HPDE6-E6E7 (cell line): ENCODE measurements at regions not wholly inside any gene's neighbourhood (a gene's known extent, or its start where the extent isn't known, plus 50 kb on each side); places are given as distances from the start of the nearest gene placed in this dataset.
A peak's percentile ranks its signal among the peaks of the same experiment; 100 is the strongest.

ENCODE experiments used
- DNase-seq: peaks from one replicate; pipeline ENCODE4 v3.0.0; 2011; ENCODE audit warnings: missing footprints; ENCODE audit errors: extremely low spot score

- no peak for DNase-seq
Observed at GRCh38 chr2:105596411-105596921, 148.2 kb upstream of the NCK2 start.

GRCh38 chr2:105595536-105595935, 149.2 kb upstream of the NCK2 start:
- DNase-seq = peak; percentile 57

GRCh38 chr2:105593221-105593967, 151.3 kb upstream of the NCK2 start:
- DNase-seq = peak; percentile 26

- no peak for DNase-seq
Observed at GRCh38 chr2:105592288-105592687, 152.4 kb upstream of the NCK2 start.

GRCh38 chr2:105590780-105591660, 153.7 kb upstream of the NCK2 start:
- no peak for DNase-seq

- DNase-seq = no peak
Observed at GRCh38 chr2:105588581-105588980, 156.1 kb upstream of the NCK2 start.

- no peak for DNase-seq
Observed at GRCh38 chr2:105587637-105588036, 157.1 kb upstream of the NCK2 start.

- DNase-seq = no peak
Observed at GRCh38 chr2:105584435-105585010, 160.2 kb upstream of the NCK2 start.

GRCh38 chr2:105582952-105583660, 161.6 kb upstream of the NCK2 start:
- DNase-seq = no peak

- no peak for DNase-seq
Observed at GRCh38 chr2:105581555-105581944, 163.2 kb upstream of the NCK2 start.

GRCh38 chr2:105580870-105581554, 163.7 kb upstream of the NCK2 start:
- no peak for DNase-seq

GRCh38 chr2:105580216-105580615, 164.5 kb upstream of the NCK2 start:
- no peak for DNase-seq

- no peak for DNase-seq
Observed at GRCh38 chr2:105578166-105578565, 166.5 kb upstream of the NCK2 start.

- no peak for DNase-seq
Observed at GRCh38 chr2:105577762-105578161, 166.9 kb upstream of the NCK2 start.

GRCh38 chr2:105576440-105577241, 168.1 kb upstream of the NCK2 start:
- peak; percentile 47 for DNase-seq

GRCh38 chr2:105576050-105576439, 168.7 kb upstream of the NCK2 start:
- DNase-seq = no peak

GRCh38 chr2:105575499-105576025, 169.2 kb upstream of the NCK2 start:
- no peak for DNase-seq

- DNase-seq = no peak
Observed at GRCh38 chr2:105574796-105575344, 169.8 kb upstream of the NCK2 start.

GRCh38 chr2:105573910-105574655, 170.6 kb upstream of the NCK2 start:
- DNase-seq = no peak
